Stimulated activated CD8-positive, alpha-beta memory T cell treated with anti-CD3 and anti-CD28 coated beads, Interleukin-12 subunit alpha, Interleukin-12 subunit beta, amount 100 ng/mL, for 24 hours (primary cell): ENCODE measurements at regions not wholly inside any gene's neighbourhood (a gene's known extent, or its start where the extent isn't known, plus 50 kb on each side); places are given as distances from the start of the nearest gene placed in this dataset.

ENCODE experiments used
- DNase-seq: peaks from one replicate; pipeline ENCODE4 v3.0.0-alpha.2; 2020; ENCODE audit errors: extremely low read depth

DNA sequence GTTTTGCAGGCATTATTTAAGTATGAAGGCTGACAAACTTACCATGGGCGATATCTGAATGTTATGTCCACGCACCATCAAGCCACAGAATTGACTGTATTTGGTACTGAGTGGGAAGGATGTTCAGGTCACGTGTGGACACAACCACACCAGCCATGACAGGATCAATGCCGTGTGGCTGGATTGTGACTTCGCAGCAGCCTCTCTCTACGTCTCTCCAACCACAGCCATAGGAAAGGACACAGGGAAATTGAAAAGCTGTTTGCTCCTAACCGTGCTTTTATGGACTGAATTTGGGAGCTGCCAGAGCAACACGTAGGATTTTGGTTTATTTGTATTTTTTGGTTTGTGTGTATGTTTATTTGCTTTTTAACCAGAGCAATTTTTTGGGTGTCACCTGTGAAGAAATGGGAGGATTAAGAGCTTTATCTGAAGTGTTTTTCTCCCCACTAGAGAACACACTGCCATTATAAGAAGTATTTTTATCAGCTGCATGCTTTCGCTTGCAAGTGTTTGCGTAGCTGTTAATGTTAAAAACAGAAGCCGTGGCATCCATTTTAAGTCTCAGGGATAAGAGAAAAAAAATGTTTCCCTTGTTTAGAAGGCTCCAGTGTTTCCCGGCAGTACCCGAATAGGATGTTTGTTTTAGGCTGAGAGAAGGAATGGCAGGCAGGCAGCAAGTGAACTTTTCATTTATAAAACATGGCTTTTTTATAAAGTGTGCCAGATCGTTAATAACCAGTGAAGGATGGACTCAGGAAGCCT, 401.1 kb upstream of the NFE2L3 start:
- DNase-seq: no peak

DNA sequence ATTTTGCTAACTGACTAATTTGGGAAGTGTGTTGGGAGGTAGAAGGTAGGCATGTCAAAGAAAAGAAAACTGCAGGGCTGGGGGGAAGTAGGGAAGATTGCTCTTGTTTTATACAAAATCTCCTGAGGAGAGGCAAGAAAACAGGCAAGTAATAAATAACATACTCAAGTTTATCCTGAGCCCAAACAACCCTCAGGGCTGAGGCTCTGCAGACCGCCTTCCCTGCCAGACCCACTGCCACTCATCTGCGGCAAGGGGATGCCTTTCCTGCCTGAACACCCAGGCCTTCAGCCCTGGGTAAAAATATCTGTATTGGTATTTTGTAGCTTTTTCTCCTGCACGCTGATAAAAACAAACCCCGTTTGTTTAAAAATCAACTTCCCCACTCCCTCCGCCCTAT, 399.8 kb upstream of the NFE2L3 start:
- no peak for DNase-seq

DNA sequence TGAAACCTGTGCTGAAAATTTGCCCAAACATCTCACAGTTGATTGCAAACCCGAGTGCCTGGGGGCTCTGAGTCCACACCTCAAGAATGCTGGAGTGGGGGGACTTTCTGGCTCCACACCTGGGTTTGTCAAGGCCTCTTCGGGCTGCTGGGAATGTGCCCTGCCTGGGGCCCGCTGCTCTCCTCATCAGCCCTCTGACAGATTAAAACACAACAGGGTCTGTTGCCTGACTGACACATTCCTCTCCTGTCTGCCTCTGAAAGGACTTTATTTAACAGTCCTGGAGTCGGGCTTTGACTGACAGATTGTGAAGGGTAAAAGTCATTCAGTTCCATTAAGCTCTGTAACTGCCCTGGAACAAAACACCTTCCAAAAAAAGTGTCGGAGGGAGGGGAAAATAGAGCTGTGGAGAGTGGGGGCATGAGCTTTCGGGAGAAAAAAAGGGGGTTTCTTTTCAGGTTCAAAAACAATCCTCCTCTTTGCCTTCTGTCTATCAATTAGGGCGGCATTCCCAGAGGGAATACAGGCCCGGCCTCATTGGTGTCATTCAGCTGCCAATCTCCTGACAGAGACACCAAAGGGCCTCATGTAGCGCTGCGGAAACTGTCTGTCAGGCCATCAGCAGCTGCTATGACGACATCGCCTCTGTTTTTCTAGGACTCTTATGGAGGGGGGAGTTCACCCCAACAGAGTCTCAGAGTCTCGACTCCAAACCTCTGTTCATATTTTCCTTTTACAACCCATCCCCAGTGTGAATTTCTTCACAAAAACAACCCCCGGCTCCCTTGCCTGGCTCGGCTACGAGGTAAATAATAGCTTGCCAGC, 398.8 kb upstream of the NFE2L3 start:
- no peak for DNase-seq

DNA sequence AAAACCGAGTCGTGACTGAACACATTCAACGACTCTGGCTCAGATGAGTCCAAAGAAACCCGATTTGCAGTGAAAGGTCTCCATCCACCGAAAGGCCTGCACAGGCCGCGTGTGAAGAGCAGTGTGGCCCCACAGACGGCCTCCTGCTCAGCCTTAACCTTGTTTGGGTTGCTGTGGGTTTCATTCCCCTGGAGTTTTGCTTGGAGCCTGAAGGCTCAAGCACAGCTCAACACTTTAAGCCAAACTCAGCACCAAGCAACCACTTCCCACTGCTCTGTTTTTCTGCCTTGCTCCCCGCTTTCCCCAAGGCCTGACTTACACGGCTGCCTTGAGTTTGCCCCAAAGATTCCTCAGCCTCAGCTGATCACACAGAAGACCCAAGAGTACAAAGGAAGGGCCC, 398.2 kb upstream of the NFE2L3 start:
- DNase-seq: no peak

DNA sequence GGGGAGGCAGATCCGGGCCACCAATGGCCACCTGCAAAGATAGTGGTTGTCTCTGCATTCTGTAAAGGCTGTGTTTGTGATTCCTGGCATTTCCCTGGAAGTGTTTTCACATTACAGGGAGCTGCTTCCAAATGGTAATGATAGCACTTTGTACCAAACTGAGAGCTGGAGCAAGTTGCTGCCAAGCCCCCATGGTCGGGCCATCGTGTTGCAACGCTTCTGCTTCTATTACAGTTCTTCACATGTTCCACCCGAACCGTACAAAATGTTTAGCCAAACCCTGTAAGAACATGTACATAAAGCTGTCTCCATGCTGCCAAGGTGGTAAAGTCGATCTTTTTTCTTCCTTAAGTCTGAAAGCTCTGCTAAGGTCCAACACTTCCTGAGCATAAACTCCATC, 397.7 kb upstream of the NFE2L3 start:
- DNase-seq: no peak

DNA sequence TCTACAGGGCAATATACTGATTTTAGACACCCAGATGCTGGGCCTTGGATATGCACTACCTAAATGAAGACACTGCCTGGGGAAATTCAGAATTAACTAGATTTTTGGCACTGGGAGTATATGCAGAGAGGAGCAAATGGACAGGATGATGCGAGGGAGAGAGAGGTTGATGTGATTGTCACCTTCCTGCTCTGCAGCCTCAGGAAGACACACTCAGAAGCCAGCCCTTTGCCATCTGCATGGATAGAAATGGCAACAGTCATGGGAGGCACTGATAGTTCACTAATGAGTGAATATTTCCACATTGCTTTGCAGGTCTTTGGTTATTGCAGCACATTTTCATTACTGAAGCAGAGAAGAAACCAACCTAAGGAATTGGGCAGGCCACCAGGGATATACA, 397.2 kb upstream of the NFE2L3 start:
- no peak for DNase-seq

DNA sequence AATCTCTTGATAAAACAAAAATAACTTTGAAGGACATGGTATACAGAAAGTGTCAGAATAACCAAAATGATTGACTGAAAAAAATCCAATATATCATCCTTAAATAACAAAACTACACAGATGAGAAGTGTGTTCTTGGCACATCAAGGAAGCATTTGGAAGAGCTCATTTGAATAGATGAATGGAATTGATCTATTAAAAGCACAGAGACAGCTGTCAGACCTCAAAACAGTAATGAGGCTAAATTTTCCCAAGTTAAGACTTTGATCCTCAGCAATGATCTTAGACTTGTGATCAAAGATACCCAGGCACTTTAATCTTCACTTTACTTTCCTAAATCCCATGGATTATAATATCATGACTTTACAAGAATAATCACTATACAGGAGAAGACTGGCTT, 395.4 kb upstream of the NFE2L3 start:
- no peak for DNase-seq

DNA sequence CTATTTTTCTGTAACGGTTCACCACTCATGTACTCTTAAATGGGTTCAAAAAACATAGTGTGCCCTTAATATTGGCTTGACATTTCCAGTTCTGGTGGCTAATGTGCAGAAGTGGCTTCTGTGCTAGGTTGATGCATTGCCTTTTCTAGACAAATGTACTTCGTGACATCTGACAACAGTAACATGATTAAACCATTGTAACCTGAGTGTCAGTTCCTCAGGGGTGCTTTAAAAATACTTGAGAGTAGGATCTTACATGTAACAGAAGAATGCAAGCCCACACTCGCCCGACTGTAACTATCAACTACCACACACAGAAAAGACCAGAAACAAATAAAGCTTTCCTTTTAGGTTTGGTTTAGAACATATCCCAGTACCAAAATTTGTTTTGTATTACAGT, 393.4 kb upstream of the NFE2L3 start:
- no peak for DNase-seq

DNA sequence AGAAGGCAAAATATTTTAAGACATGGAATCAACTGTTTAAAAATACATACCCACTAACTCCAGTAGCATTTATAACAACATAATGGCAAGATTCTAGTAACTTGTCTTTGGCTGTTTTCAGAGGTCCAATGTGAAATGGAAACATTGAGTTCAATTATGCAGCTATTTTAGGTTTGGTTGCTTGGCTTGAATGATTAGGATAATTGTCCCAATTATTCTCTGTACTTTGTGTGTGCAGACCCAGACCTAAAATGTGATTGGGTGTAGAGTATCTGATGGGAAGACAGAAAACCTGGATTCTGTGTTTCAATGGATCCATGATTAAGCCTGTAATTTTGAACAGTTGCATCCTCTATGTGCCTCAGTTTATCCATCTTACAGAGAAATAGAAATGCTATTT, 392.7 kb upstream of the NFE2L3 start:
- no peak for DNase-seq

DNA sequence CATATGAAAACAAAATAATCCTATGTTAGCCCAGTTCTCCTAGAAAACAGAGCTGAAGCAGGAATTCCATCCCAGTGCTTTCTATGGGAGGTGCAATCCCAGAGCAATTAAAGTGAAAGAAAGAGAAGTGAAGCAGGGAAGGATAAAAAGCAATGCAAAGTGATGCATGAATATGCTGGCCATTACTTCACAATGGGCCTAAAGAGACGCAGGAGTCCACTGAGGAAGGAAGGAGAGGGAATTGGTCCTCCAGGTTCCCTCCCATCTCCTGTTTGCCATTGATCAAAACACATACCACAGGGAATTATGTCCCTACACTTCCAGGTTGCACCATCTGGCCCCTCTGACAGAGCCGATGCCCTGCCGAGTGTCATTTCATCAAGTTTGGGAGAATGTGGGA, 392.2 kb upstream of the NFE2L3 start:
- DNase-seq: no peak

DNA sequence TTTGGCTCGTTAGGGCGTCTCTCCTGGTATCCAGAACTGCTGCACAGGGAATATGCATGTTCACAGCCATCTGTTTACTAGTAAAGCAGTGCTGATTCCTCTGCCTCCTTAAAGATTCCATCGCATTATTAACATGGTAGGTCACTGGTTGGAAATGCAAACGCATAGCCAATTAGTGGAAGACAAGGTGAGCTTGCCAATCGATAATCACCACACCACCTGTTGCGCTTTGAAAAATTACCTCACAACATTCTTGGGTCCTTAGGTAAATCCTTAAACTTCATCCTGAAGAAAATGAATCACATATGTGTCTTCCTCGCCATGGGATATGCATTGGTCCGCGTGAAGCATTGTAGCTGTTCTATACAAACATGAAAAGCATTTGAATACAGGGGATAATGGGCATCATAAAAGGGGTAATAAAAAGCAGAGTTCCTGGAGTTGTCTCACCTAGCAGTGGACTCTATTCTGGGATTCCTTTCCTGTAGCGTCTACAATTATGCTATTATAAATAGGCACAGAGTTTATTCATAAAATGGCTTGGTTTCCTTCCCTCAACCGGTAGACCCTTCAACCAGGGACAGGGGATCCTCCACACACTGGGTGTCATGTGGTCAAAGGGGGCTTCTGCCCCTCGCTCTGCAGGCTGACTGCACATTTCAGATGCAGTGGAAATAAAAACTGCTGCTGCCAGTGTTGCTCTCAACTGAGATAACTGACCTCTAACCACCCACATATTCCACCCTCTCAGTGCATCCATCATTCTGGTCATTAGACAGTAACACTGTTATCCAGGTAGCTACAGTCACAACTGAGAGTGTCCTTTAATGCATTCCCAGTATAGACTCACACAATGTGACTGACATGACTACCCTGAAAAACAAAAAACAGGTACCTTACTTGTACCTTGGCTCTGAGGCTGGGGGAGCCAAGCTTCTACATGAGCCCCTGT, 389.2 kb upstream of the NFE2L3 start:
- no peak for DNase-seq

DNA sequence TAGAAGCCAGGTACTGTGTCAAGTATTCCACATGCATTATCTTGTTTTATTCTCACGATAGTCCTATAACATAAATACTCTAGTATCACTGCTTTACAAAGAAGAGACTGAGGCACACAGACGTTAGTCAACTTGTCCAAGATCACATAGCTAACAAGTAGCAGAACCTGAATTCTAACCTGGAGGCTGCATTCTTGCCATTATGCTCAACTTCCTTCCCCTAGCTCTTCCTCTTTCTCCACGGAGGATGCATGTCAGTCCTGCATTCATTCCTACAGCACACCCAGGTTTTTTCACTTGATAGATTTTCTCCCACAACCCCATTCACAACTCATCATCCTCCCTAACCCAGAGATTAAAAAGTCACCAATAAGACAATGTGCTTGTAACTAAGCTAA, 388.5 kb upstream of the NFE2L3 start:
- no peak for DNase-seq

DNA sequence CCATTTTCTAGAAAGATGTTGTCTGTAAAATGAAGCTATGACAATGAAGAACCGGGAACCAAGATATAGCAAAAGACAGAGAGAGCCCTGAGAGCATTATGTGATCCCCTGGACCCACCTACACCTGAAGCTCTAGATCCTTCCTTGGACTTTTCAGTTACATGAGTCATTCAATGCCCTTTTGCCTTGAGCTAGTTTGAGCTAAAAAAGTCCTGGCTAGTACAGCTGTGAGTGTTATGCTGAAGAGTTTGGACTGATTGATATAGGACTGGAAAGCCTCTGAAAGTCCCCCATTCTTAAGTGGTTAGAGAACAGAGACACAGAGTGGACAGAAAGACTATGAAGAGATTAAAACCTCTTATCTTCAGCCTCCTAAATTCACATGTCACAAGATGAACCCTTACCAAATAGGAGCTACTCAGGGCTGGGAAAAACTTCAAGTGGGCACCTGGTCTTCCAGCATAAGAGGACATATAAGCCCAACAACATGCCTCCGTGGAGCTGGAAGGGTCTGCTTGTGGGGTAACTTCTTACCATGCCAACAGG, 386.8 kb upstream of the NFE2L3 start:
- DNase-seq: no peak

DNA sequence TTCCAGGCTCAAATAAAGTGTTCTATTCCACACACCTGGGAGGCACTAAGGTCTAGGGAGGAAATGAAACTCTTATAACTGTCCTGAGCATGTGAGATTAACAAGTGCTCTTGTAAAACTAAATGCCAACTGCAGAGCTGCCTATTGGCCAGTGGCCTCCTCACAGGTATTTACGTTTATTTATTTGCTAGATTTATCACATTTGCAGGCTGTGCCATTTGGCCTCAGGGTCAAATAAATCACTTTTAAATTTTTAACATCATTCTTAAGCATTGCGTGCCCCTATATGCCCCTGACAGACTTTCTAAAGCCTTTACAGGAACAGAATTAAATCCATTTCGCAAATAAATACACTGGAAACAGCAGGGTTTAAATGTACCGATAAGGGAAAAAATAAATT, 381.8 kb upstream of the NFE2L3 start:
- no peak for DNase-seq

DNA sequence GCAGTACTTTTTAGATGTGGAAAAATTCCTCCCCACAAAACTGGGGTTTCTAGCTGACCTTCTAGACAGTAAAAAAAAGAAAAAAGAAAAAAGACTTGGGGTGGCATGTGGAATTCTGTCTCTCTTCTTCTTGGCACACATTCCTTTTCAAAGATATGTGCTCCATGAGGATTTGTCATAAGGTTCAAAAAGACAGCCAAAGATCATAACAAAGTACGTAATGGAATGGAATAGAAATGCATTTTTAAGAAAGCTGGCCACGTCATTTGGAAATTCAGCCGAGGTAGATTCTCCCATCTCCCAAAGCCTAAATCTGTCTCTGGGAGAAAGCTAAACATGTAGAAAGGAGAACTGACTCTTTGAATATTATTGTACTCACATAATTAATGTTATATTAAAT, 381.3 kb upstream of the NFE2L3 start:
- no peak for DNase-seq

DNA sequence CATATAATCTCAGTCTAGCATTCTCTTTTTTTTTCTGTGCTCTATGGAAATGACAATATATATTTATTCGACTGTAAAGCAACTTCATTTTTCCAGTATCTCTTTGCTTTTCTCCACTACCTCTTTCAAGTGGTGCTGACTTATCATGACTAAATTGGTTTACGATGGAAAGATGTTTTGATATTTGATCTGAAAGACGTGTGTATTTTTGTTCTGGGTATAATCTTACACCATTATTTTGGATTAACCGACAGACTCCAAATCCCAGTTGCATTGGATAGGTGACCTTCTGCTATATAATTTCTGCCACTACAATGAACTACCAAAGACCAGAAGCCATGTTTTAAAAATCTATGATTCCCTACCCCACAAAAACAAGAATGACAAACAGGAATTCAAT, 380.5 kb upstream of the NFE2L3 start:
- DNase-seq: no peak

DNA sequence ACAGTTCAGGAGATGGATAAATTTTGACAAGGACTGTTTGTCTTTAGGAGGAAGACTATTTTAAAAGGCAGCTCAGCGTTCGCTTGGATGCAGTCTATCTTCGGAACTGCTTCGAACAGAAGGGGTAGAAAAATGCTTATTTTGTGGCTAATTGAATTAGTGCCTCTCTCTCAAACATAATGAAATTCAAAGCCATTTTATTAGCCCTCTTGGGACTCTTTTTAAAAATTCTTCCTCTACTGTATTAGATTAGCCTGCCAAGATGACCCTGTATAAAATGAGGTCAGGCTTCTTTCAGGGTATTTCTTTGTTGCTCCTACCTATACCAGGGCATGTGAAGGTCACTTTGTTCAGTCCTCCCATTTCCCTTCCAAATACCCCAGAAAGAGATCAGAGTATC, 379.2 kb upstream of the NFE2L3 start:
- no peak for DNase-seq

DNA sequence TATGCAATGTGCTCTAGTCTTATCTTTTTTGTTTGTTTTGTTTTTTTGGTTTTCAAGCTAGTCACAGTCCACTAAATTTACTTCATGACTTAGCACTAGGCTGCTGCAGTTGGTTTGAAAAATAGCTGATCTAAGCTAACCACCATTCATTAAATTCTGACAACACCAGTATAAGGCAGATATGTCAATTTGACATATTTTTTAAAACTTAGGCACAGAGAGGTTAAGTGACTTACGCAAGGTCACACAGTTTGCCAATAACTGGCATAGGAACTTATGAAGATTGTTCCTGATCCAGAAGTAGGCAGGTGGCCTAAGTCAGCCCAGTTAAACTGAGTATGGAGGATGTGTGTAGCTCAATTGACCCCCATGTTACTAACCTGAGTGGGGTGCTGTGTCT, 377.3 kb upstream of the NFE2L3 start:
- no peak for DNase-seq

DNA sequence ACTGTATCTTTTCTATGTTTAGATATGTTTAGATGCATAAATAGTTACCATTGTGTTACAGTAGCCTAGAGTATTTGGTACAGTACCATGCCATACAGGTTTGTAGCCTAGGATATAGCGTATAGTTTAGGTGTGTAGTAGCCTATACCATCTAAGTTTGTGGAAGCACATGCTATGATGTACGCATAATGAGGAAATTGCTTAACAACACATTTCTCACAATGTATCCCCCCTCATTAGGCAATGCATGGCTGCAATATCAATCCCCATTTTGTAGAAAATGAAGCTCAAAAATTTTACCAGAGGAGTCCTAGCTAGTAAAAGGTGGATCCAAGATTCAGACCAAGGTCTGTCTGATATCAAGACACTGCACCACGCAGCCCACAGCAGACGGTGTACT, 376.4 kb upstream of the NFE2L3 start:
- no peak for DNase-seq

DNA sequence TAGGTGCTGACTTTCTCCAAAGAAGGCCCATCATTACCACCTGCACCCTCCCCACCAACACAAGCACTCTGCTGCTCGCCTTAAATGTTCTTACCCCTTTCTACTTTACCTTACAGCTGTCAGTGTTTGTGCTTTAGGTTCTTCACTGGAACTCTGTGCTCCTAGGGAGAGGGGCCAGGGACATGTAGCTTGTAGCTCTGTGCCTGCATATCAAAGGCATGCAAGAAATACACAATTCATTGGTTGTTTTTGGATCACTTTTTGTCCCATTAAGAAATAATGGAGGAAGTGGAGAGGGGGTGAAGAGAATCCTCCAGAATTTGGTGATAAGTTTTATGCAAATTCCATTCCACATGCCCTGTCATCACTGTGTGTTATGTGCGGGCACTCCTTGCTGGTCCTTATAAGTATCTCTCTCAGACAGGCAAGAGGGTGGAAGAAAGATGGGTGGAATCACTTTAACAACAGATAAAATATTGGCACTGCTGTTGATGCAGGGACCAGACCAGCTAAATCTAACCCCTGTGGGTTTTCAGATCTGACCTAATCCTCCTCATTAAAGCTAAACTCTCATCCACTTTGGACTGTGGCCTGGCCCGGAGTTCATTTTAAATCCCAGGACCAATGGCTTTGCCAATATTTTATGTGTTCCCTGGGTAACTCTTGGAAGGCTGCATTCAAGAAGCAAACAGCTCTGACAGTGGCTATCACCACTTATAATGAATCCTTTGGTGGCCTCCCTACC, 375.8 kb upstream of the NFE2L3 start:
- DNase-seq: no peak

DNA sequence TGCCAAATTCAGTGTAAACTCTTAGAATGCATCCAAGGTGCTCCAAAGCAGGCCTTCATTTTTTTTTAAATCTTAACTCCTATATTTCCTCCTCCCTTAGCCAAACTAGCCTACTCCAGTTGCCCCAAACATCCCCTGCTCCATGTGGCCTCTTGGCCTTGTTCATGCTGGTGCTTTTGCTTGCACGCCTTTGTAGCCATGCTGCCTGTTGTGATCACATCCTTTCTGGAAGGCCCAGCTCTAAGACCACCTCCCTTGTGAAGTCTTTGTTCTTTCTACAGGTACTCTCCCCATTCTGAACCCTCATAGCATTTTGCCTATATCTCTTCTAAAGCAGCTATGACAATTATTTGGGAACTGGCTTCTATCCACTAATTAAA, 375.3 kb upstream of the NFE2L3 start:
- no peak for DNase-seq
